Psoas muscle (tissue), 7 donors: ENCODE measurements at regions not wholly inside any gene's neighbourhood (a gene's known extent, or its start where the extent isn't known, plus 50 kb on each side); places are given as distances from the start of the nearest gene placed in this dataset.
"Not testable (repeated sequence)": the region's sequence is repeated elsewhere in the genome, so short reads cannot be mapped to it uniquely, and the experiment has no call there.

Experiments used
- ATAC-seq, 4 donors: fragments of 200-7000 bp; cut with Tn5 transposase; one replicate each; pipeline ENCODE4 v1.9.1; 2020; ENCODE audit warnings: moderate library complexity in 3 of 4, mild to moderate bottlenecking in 2 of 4
- DNase-seq, 2 donors: peaks; one replicate each; pipeline ENCODE4 v3.0.0-alpha.2; 2020
- H3K27ac ChIP-seq: fragments of 200-600 bp; one replicate; pipeline ENCODE4 v1.8.0; 2022
- H3K27me3 ChIP-seq, 3 donors: fragments of 200-600 bp in 1 of 3; one replicate each; pipeline versions ENCODE4 v1.6.1 to v1.8.0; 2013 to 2022; ENCODE audit warnings: low read length in 2 of 3, mild to moderate bottlenecking in 2 of 3, moderate library complexity in 1 of 3; ENCODE audit not compliant: insufficient read depth in 3 of 3
- H3K36me3 ChIP-seq, 2 donors: fragments of 200-600 bp in 1 of 2; one replicate each; pipeline versions ENCODE4 v1.6.1 to v1.8.0; 2013 to 2022; ENCODE audit warnings: low read depth in 1 of 2, mild to moderate bottlenecking in 1 of 2, moderate library complexity in 1 of 2; ENCODE audit not compliant: insufficient read depth in 1 of 2
- H3K4me1 ChIP-seq: fragments of 200-600 bp; one replicate; pipeline ENCODE4 v1.8.0; 2022
- H3K4me3 ChIP-seq: fragments of 200-600 bp; one replicate; pipeline ENCODE4 v1.8.0; 2022; ENCODE audit warnings: mild to moderate bottlenecking
- H3K9me3 ChIP-seq: fragments of 200-600 bp; one replicate; pipeline ENCODE4 v1.8.0; 2022
- CTCF ChIP-seq: fragments of 200-600 bp; IDR thresholded peaks from one replicate; pipeline ENCODE4 v1.8.0; 2022; ENCODE audit warnings: antibody characterized with exemption
- WGBS, 3 donors: extraction: QIAGEN DNeasy Blood & Tissue Kit; methylation state at CpG; one replicate each; pipeline versions ENCODE4 v1.1.6 to v1.1.7; 2013; 5-methylcytosine and 5-hydroxymethylcytosine counted together
- intact Hi-C, 2 donors: fragments of 100-400 bp; cut with DNase I; formaldehyde crosslinking; loops; one replicate each; pipeline versions ENCODE4 v1.11.0 to v1.14.2; 2022
- donor health status: healthy with polysubstance abuse.
- donor health status: DM: no; HTN: no; CAD: no; lungs with moderate emphysema.
- donor health status: Bipolar disorder and iron deficiency.
- donor health status: healthy.
- donor health status: DM: yes; HTN: yes; CAD: no.
- donor health status: DM: no; HTN: no; CAD: no.
- donor health status: DM: yes; HTN: yes; CAD: no.

DNA sequence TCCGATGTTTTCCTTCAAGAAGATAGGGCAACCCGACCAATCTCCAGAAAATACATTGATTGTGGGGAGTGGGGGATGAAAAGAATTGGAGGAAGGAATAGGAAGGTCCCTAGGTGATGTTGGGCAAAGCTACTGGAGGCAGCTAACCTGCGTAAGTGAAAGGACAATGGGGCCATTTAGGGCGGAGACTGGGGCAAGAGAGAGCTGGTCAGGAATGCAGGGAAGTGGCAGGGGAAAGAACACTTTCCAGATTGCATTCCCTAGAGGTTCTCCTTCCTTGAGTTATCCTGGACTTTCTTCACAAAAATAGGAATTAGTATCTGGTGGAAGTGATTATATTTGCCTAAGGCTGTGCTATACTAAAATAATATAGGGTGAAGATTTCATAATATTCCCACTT, 151.8 kb upstream of the HMGA2 start:
- Histone ChIP-seq H3K4me3 (no peak overlapping the region), H3K36me3 (no peaks in the 10 kb centered on the region), H3K9me3 (no peaks in the 10 kb centered on the region), H3K27ac (no peak overlapping the region), H3K27me3 (no peaks in the 10 kb centered on the region), H3K4me1 (no peaks in the 10 kb centered on the region)
- no peak for TF ChIP-seq CTCF
- 90 to 95% (median 91%) methylated on average over 4 of the region's 4 CpGs for WGBS, 3 donors
- no peak for ATAC-seq
- DNase-seq, result no peak
- intact Hi-C loops, result no loop called here

DNA sequence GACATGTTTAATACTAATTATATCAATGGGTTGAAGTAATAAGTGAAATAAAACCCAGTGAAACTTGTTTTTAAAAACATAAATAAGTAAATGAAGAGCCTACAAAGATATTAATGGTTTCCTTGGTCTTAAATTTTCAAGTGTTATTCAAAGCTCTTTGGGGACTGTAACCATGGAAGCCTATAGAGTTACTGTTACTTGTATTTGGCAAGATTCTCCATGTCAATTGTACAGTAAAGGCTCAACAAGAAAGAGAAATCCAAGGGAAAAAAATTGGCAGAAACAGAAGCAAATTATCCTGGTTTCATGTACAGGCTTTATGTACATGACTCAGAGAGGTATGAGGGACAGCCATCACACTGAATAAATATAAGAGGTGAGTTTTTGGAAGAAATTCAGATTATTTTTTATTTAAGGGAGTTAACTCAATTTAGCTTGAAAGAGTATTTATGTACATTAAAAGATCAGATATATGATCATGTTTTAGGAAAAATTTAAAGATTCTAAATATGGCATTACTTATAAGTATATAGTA, 151.1 kb upstream of the HMGA2 start:
- no peaks in the 10 kb centered on the region for H3K4me1 ChIP-seq
- ATAC-seq, result no peak
- no peak for DNase-seq
- H3K27me3 ChIP-seq, result no peaks in the 10 kb centered on the region
- no peak for TF ChIP-seq CTCF
- intact Hi-C loops, result no loop called here
- H3K27ac ChIP-seq, result no peak overlapping the region
- H3K4me3 ChIP-seq, result no peak overlapping the region
- no peaks in the 10 kb centered on the region for H3K9me3 ChIP-seq
- H3K36me3 ChIP-seq, result no peaks in the 10 kb centered on the region

DNA sequence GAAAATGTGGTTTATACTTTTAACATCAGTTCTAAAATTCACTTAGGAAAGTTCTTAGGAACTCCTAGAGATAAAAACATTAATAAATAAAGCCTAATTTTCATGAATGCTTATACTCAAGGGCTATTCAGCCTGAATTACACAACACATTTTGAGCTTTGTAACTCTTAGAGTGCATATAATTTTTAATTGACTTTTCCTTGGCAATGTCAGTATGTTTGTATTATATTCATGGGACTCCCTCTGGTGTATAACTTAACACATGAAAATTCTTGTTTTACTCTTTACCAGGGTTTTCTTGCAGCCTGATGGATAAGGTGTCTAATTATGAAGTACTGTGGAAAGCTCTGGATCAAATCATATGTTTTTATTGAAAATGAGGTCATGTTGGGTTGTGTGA, 150.6 kb upstream of the HMGA2 start:
- Histone ChIP-seq H3K36me3 (no peaks in the 10 kb centered on the region), H3K9me3 (no peaks in the 10 kb centered on the region), H3K4me1 (no peaks in the 10 kb centered on the region), H3K4me3 (no peak overlapping the region), H3K27me3 (peaks cover 0 to 2% (median 0%) of the 10 kb centered on the region in 3 donors), H3K27ac (no peak overlapping the region)
- no peak for ATAC-seq
- no peak for TF ChIP-seq CTCF
- DNase-seq, result no peak
- intact Hi-C loops, result no loop called here

DNA sequence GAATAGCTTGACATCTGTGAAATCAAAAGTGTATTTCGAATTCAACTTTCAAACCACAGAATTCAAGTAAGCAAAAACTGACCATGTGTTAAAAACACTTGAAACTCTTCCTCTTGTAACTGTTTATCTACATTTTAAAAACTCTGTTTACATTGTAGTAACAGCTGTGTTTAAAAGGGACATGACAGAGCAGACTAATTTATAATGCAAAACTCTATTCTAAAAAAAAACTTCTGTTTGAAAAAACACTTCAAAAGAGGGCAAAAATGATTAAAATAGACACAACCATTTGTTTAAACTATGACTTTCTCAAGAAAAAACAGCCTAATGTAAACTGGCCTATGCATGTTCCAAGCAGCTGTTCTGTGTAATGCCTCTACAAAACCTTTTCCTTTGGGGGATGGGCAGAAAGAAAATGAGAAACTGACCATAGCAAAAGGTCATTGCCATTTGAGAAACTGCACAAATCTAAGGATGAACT, 149.1 kb upstream of the HMGA2 start:
- no peak for TF ChIP-seq CTCF
- H3K36me3 ChIP-seq, result no peaks in the 10 kb centered on the region
- H3K27me3 ChIP-seq, result peaks cover 0 to 2% (median 0%) of the 10 kb centered on the region in 3 donors
- ATAC-seq, result no peak
- H3K4me1 ChIP-seq, result no peaks in the 10 kb centered on the region
- no peak overlapping the region for H3K27ac ChIP-seq
- WGBS, 3 donors, result 13 to 23% (median 15%) methylated on average over 1 of the region's 1 CpG
- no peak overlapping the region for H3K4me3 ChIP-seq
- DNase-seq, result no peak
- no peaks in the 10 kb centered on the region for H3K9me3 ChIP-seq
- intact Hi-C loops, result no loop called here

GRCh38 chr12:65678172-65678571, 146.1 kb upstream of the HMGA2 start:
- DNase-seq, H3K36me3 ChIP-seq, H3K27me3 ChIP-seq, H3K4me3 ChIP-seq, intact Hi-C loops, H3K27ac ChIP-seq, H3K9me3 ChIP-seq, H3K4me1 ChIP-seq, ATAC-seq: not testable (repeated sequence)
- 95 to 100% (median 97%) methylated on average over 4 of the region's 4 CpGs for WGBS, 3 donors
